ENCODE measurements at regions not wholly inside any gene's neighbourhood (a gene's known extent, or its start where the extent isn't known, plus 50 kb on each side); places are given as distances from the start of the nearest gene placed in this dataset.

DNA sequence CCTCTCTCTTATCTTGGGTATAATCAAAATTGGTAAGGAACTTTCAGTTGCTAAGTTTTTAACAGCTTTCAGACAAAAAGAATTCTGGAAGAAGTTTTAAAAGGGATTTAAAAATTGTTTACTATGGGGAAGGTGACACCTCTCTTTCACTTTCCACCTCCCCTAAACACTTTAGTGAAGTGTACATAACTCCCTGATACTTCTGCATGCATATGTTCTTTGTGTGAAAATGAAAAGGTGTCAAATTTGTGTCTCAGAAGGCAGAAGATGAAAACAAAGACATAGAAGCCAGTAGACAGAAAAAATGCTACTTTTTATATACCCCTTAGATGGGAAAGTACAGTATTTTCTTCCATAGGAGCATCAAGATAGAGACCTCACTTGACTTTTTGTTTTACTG lies 117.8 kb downstream of the TMEM26 start:
- Histone ChIP-seq H4K20me1 (ENCODE audit: insufficient read depth, low read length) (no peaks in the 10 kb centered on the region), H3K27me3 (ENCODE audit: insufficient read depth, low read length) (no peaks in the 10 kb centered on the region), H3K27ac (ENCODE audit: low read depth, low read length) (no peak overlapping the region), H3K4me2 (ENCODE audit: insufficient read depth, low read length) (no peak overlapping the region), H3K36me3 (ENCODE audit: insufficient read depth, low read length) (no peaks in the 10 kb centered on the region), H3K4me3 (ENCODE audit: insufficient read depth, low read length) (no peak overlapping the region), H2AFZ (ENCODE audit: low read length) (no peak overlapping the region), H3K79me2 (ENCODE audit: insufficient read depth, low read length) (no peaks in the 10 kb centered on the region), H3K4me1 (ENCODE audit: insufficient read depth, low read length) (no peaks in the 10 kb centered on the region), H3K9me3 (ENCODE audit: low read depth, low read length) (no peaks in the 10 kb centered on the region)
- no peak for DNase-seq (ENCODE audit: insufficient read length, low spot score, missing footprints)
- TF ChIP-seq, protein P1, sequence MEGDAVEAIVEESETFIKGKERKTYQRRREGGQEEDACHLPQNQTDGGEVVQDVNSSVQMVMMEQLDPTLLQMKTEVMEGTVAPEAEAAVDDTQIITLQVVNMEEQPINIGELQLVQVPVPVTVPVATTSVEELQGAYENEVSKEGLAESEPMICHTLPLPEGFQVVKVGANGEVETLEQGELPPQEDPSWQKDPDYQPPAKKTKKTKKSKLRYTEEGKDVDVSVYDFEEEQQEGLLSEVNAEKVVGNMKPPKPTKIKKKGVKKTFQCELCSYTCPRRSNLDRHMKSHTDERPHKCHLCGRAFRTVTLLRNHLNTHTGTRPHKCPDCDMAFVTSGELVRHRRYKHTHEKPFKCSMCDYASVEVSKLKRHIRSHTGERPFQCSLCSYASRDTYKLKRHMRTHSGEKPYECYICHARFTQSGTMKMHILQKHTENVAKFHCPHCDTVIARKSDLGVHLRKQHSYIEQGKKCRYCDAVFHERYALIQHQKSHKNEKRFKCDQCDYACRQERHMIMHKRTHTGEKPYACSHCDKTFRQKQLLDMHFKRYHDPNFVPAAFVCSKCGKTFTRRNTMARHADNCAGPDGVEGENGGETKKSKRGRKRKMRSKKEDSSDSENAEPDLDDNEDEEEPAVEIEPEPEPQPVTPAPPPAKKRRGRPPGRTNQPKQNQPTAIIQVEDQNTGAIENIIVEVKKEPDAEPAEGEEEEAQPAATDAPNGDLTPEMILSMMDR (IDR thresholded peaks at IDR 0.05; ENCODE audit: extremely low read depth, low read depth, low read length): no peak

DNA sequence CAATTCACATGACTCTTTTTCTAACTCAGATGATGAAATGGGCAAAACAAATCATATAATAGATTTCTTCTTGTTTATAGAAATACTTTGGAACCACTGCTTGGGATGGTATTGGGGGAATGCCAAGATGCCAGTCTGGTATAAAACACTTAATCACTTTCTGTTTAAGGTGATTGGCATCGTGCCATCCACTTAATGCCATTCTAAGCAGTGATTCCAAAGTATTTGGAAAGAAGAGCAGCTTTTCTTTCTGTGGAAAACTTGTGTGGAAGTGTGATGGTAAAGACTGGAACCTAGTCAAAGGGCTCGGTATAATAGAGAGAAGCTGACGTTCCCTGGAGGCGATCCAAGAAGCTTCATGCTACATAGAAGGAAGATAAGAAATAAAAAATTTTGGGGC lies 120.6 kb downstream of the TMEM26 start:
- TF ChIP-seq, protein P1 (IDR thresholded peaks at IDR 0.05; ENCODE audit: extremely low read depth, low read depth, low read length): no peak
- H3K27me3 ChIP-seq (ENCODE audit: insufficient read depth, low read length): no peaks in the 10 kb centered on the region
- no peak overlapping the region for H3K4me2 ChIP-seq (ENCODE audit: insufficient read depth, low read length)
- H3K4me1 ChIP-seq (ENCODE audit: insufficient read depth, low read length): no peaks in the 10 kb centered on the region
- H3K79me2 ChIP-seq (ENCODE audit: insufficient read depth, low read length): no peaks in the 10 kb centered on the region
- H3K9me3 ChIP-seq (ENCODE audit: low read depth, low read length): no peaks in the 10 kb centered on the region
- no peak overlapping the region for H3K27ac ChIP-seq (ENCODE audit: low read depth, low read length)
- no peaks in the 10 kb centered on the region for H3K36me3 ChIP-seq (ENCODE audit: insufficient read depth, low read length)
- no peak overlapping the region for H2AFZ ChIP-seq (ENCODE audit: low read length)
- H3K4me3 ChIP-seq (ENCODE audit: insufficient read depth, low read length): no peak overlapping the region
- no peaks in the 10 kb centered on the region for H4K20me1 ChIP-seq (ENCODE audit: insufficient read depth, low read length)
- DNase-seq (ENCODE audit: insufficient read length, low spot score, missing footprints): no peak

DNA sequence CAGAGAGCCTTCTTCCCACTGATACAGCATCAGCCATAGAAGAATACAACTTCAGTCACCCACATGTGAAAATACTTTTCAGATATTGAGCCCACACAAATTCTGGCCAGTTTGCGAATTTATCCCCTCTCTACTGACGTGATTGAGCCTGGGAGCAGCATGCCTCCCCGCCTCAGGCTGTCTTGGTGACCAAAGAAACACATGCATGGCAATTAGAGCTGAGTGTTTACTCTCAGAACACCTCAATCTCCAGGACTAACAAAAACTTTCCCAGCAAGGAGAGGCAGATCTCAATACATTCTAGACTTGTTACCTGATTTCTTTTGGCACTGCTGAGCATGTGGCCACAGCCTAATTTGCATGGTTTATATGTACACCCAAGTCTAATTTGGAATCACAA lies 122.5 kb downstream of the TMEM26 start:
- Histone ChIP-seq H3K79me2 (ENCODE audit: insufficient read depth, low read length) (no peaks in the 10 kb centered on the region), H3K36me3 (ENCODE audit: insufficient read depth, low read length) (no peaks in the 10 kb centered on the region), H3K4me3 (ENCODE audit: insufficient read depth, low read length) (no peak overlapping the region), H4K20me1 (ENCODE audit: insufficient read depth, low read length) (no peaks in the 10 kb centered on the region), H3K27me3 (ENCODE audit: insufficient read depth, low read length) (no peaks in the 10 kb centered on the region), H3K4me1 (ENCODE audit: insufficient read depth, low read length) (no peaks in the 10 kb centered on the region), H3K9me3 (ENCODE audit: low read depth, low read length) (no peaks in the 10 kb centered on the region), H3K4me2 (ENCODE audit: insufficient read depth, low read length) (no peak overlapping the region), H3K27ac (ENCODE audit: low read depth, low read length) (no peak overlapping the region), H2AFZ (ENCODE audit: low read length) (no peak overlapping the region)
- TF ChIP-seq, protein P1 (IDR thresholded peaks at IDR 0.05; ENCODE audit: extremely low read depth, low read depth, low read length): no peak
- DNase-seq (ENCODE audit: insufficient read length, low spot score, missing footprints): no peak

DNA sequence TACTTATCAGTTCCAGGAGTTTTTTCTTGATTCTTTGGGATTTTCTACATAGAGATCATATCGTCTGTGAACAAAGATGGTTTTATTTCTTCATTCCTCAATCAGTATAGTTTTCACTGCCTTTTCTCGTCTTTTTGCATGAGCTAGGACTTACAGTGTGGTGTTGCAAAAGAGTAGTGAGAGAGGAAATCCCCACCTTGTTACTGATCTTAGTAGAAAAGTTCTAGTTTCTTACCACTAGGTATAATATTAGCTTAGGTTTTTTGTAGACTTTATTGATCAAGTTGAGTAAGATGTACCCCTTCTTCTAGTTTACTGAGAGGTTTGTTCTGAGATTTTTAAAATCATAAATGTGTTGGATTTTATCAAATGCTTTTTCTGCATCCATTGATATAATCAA lies 123.3 kb downstream of the TMEM26 start:
- Histone ChIP-seq H3K9me3 (ENCODE audit: low read depth, low read length) (no peaks in the 10 kb centered on the region), H2AFZ (ENCODE audit: low read length) (no peak overlapping the region), H3K27ac (ENCODE audit: low read depth, low read length) (no peak overlapping the region), H3K4me3 (ENCODE audit: insufficient read depth, low read length) (no peak overlapping the region), H4K20me1 (ENCODE audit: insufficient read depth, low read length) (no peaks in the 10 kb centered on the region), H3K27me3 (ENCODE audit: insufficient read depth, low read length) (no peaks in the 10 kb centered on the region), H3K4me2 (ENCODE audit: insufficient read depth, low read length) (no peak overlapping the region), H3K79me2 (ENCODE audit: insufficient read depth, low read length) (no peaks in the 10 kb centered on the region), H3K36me3 (ENCODE audit: insufficient read depth, low read length) (no peaks in the 10 kb centered on the region), H3K4me1 (ENCODE audit: insufficient read depth, low read length) (no peaks in the 10 kb centered on the region)
- TF ChIP-seq, protein P1 (IDR thresholded peaks at IDR 0.05; ENCODE audit: extremely low read depth, low read depth, low read length): no peak
- no peak for DNase-seq (ENCODE audit: insufficient read length, low spot score, missing footprints)

All from osteoblast (primary cell).